ENCODE measurements at regions not wholly inside any gene's neighbourhood (a gene's known extent, or its start where the extent isn't known, plus 50 kb on each side); places are given as distances from the start of the nearest gene placed in this dataset.

- TF ChIP-seq POLR2A (IDR thresholded peaks at IDR 0.05) (no peak), CTCF (IDR thresholded peaks at IDR 0.05) (no peak)
Measured at GRCh38 chr1:239744851-239745250, 346.8 kb upstream of the FMN2 start.
